A673 (cell line): ENCODE measurements at regions not wholly inside any gene's neighbourhood (a gene's known extent, or its start where the extent isn't known, plus 50 kb on each side); places are given as distances from the start of the nearest gene placed in this dataset.

ENCODE experiments used
- BruUV-seq: library from RNA; stranded (reverse); fragments of 400-500 nt; replicated peaks from 2 replicates; lab custom pipeline; 2021; lab: Mats Ljungman, UMichigan
- CTCF ChIA-PET: fragments of 300-600 bp; sonication (Branson Sonifier 250); formaldehyde crosslinking; loops from one replicate; lab custom pipeline; 2022; ENCODE audit warnings: antibody characterized with exemption; lab: Charles Lee
- POLR2A ChIA-PET: fragments of 300-600 bp; sonication (Branson Sonifier 250); formaldehyde crosslinking; loops from one replicate; lab custom pipeline; 2022; ENCODE audit warnings: antibody characterized with exemption; ENCODE audit not compliant: low non-redundant PET; lab: Charles Lee
- DNase-seq: peaks from one replicate; pipeline ENCODE4 v3.0.0-alpha.2; 2015; ENCODE audit warnings: low spot score
- H3K27ac ChIP-seq: fragments of 200-600 bp; sonication (generic); 2 replicates; pipeline ENCODE4 v1.5.1; 2016; ENCODE audit warnings: mixed run types, low read depth, mild to moderate bottlenecking, mixed read lengths, antibody characterized with exemption, low read length; ENCODE audit not compliant: poor library complexity, severe bottlenecking
- H3K27me3 ChIP-seq: fragments of 200-600 bp; sonication (generic); replicated peaks from 2 replicates; pipeline ENCODE4 v1.6.1; 2017; ENCODE audit warnings: mixed run types, low read depth, mild to moderate bottlenecking, mixed read lengths, antibody characterized with exemption, low read length; ENCODE audit not compliant: insufficient read depth, poor library complexity
- H3K36me3 ChIP-seq: fragments of 200-600 bp; sonication (generic); 2 replicates; pipeline ENCODE4 v1.6.1; 2016; ENCODE audit warnings: mixed run types, mild to moderate bottlenecking, mixed read lengths, antibody characterized with exemption, low read length; ENCODE audit not compliant: insufficient read depth, poor library complexity, severe bottlenecking
- H3K4me1 ChIP-seq: fragments of 200-600 bp; sonication (generic); 2 replicates; pipeline ENCODE4 v1.6.1; 2017; ENCODE audit warnings: mixed run types, mild to moderate bottlenecking, mixed read lengths, antibody characterized with exemption, low read length; ENCODE audit not compliant: insufficient read depth, poor library complexity, severe bottlenecking
- H3K4me3 ChIP-seq: fragments of 200-600 bp; sonication (generic); 2 replicates; pipeline ENCODE4 v1.5.1; 2016; ENCODE audit warnings: low read depth, mixed run types, mild to moderate bottlenecking, mixed read lengths, low read length; ENCODE audit not compliant: poor library complexity, severe bottlenecking
- H3K9me3 ChIP-seq: fragments of 200-600 bp; sonication (generic); 2 replicates; pipeline ENCODE4 v1.6.1; 2016; ENCODE audit warnings: mixed run types, low read depth, mild to moderate bottlenecking, mixed read lengths, antibody characterized with exemption, low read length; ENCODE audit not compliant: poor library complexity, severe bottlenecking
- CTCF ChIP-seq: fragments of 300-800, 200-600 bp; sonication (generic); conservative IDR thresholded peaks from 2 replicates; pipeline ENCODE4 v1.5.1; 2017; ENCODE audit warnings: low read depth, mild to moderate bottlenecking, antibody characterized with exemption, low read length, moderate library complexity, mixed read lengths
- EZH2 ChIP-seq: fragments of 200-600 bp; sonication (generic); IDR thresholded peaks from 2 replicates; pipeline ENCODE4 v1.6.1; 2017; ENCODE audit warnings: borderline replicate concordance, low read depth, mild to moderate bottlenecking, mixed read lengths, antibody characterized with exemption, low read length; ENCODE audit not compliant: poor library complexity, severe bottlenecking
- intact Hi-C: fragments of 100-400 bp; cut with micrococcal nuclease; formaldehyde crosslinking; loops from one replicate; pipeline ENCODE4 v1.10.0; 2022; ENCODE audit not compliant: unreplicated experiment

DNA sequence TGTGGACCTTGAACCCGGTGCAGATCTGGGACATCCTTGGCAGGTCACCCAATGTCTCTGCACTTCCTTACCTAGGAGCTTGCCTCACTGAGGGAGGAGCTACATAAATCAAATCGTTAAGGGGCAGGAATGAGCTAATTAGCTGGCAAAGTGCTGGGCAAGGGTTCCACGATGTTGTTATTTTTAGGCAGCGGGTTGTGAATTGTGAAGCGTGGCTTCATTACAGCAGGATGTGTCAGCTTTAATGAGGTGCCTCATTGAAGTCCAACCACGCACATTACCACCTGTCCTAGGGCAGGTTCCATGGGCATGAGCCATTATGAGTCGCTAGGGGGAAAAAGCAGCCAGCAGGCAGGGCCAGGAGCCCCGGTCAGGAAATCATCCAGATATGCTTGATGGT is 127.0 kb upstream of the AGAP1 start:
- ChIA-PET CTCF (interaction anchor here (0.6 kb wide), 1 partner anchor 11 kb away, joined by 3 read pairs; no protein-coding TSS in a partner anchor), POLR2A (no interaction called here)
- Histone ChIP-seq H3K4me1 (no peaks in the 10 kb centered on the region), H3K36me3 (no peaks in the 10 kb centered on the region), H3K9me3 (no peaks in the 10 kb centered on the region), H3K27me3 (no peaks in the 10 kb centered on the region), H3K27ac (no peak overlapping the region), H3K4me3 (no peak overlapping the region)
- BruUV-seq, result no TSS peak
- DNase-seq, result no peak
- intact Hi-C loops, result no loop called here
- TF ChIP-seq CTCF (no peak), EZH2 (no peak)

- intact Hi-C loops, result no loop called here
- no TSS peak for BruUV-seq
- Histone ChIP-seq H3K27me3 (no peaks in the 10 kb centered on the region), H3K4me1 (no peaks in the 10 kb centered on the region), H3K27ac (no peak overlapping the region), H3K4me3 (no peak overlapping the region), H3K36me3 (no peaks in the 10 kb centered on the region), H3K9me3 (no peaks in the 10 kb centered on the region)
- CTCF ChIA-PET, result no interaction called here
- no peak for TF ChIP-seq CTCF
- TF ChIP-seq EZH2, result no peak
- POLR2A ChIA-PET, result no interaction called here
- DNase-seq, result no peak
These were observed 122.8 kb upstream of the AGAP1 start for GRCh38 chr2:235371018-235371417.

GRCh38 chr2:235373171-235373570 is 120.7 kb upstream of the AGAP1 start:
- CTCF ChIA-PET, result no interaction called here
- intact Hi-C loops, result no loop called here

More at GRCh38 chr2:235373171-235373570, 120.7 kb upstream of the AGAP1 start:
- Histone ChIP-seq H3K4me3 (no peak overlapping the region), H3K4me1 (peaks cover 3% of the 10 kb centered on the region), H3K9me3 (no peaks in the 10 kb centered on the region), H3K27me3 (no peaks in the 10 kb centered on the region), H3K36me3 (no peaks in the 10 kb centered on the region), H3K27ac (no peak overlapping the region)
- POLR2A ChIA-PET, result no interaction called here
- no peak for DNase-seq
- no TSS peak for BruUV-seq
- TF ChIP-seq EZH2 (no peak), CTCF (no peak)
